Neural cell (in vitro differentiated cells): ENCODE measurements at regions not wholly inside any gene's neighbourhood (a gene's known extent, or its start where the extent isn't known, plus 50 kb on each side); places are given as distances from the start of the nearest gene placed in this dataset.

Experiments used
- H2AFZ ChIP-seq: fragments of 200-600, 300-800 bp; sonication (generic), shearing (Covaris generic); 2 replicates; pipeline ENCODE4 v1.6.0; 2014; ENCODE audit warnings: low read depth, mild to moderate bottlenecking, antibody characterized with exemption, low read length, moderate library complexity
- H3F3A ChIP-seq: fragments of 200-600 bp; shearing (Covaris generic); 2 replicates; pipeline ENCODE4 v1.6.1; 2016; ENCODE audit warnings: mild to moderate bottlenecking, moderate library complexity, mixed read lengths, antibody characterized with exemption, low read length; ENCODE audit not compliant: insufficient read depth, poor library complexity, severe bottlenecking
- H3K27ac ChIP-seq: fragments of 200-600, 300-800 bp; sonication (generic), shearing (Covaris generic); 2 replicates; pipeline ENCODE4 v1.5.1; 2014; ENCODE audit warnings: mild to moderate bottlenecking, low read length, moderate library complexity
- H3K27me3 ChIP-seq: fragments of 300-800, 200-600 bp; sonication (generic), shearing (Covaris generic); 2 replicates; pipeline ENCODE4 v1.6.0; 2014; ENCODE audit warnings: mild to moderate bottlenecking, low read depth, low read length, moderate library complexity; ENCODE audit not compliant: insufficient read depth
- H3K36me3 ChIP-seq: fragments of 300-800, 200-600 bp; sonication (generic), shearing (Covaris generic); 2 replicates; pipeline ENCODE4 v1.5.1; 2014; ENCODE audit warnings: mild to moderate bottlenecking, antibody characterized with exemption, low read length, moderate library complexity; ENCODE audit not compliant: insufficient read depth
- H3K4me2 ChIP-seq: fragments of 300-800, 200-600 bp; sonication (generic), shearing (Covaris generic); 2 replicates; pipeline ENCODE4 v1.6.0; 2014; ENCODE audit warnings: mild to moderate bottlenecking, low read length
- H3K4me3 ChIP-seq: fragments of 300-800, 200-600 bp; sonication (generic), shearing (Covaris generic); 2 replicates; pipeline ENCODE4 v1.5.1; 2014; ENCODE audit warnings: mild to moderate bottlenecking, low read length, moderate library complexity
- H3K79me2 ChIP-seq: fragments of 200-600 bp; shearing (Covaris generic); replicated peaks from 2 replicates; pipeline ENCODE4 v1.6.0; 2014; ENCODE audit warnings: mild to moderate bottlenecking, low read length, moderate library complexity; ENCODE audit not compliant: insufficient read depth
- H3K9ac ChIP-seq: fragments of 300-800, 200-600 bp; sonication (generic), shearing (Covaris generic); 2 replicates; pipeline ENCODE4 v1.6.1; 2016; ENCODE audit warnings: mild to moderate bottlenecking, low read length, mixed read lengths
- H3K9me2 ChIP-seq: fragments of 200-600 bp; shearing (Covaris generic); 2 replicates; pipeline ENCODE4 v1.6.1; 2016; ENCODE audit warnings: mild to moderate bottlenecking, low read length, mixed read lengths; ENCODE audit not compliant: insufficient read depth
- H3K9me3 ChIP-seq: fragments of 200-600, 300-800 bp; sonication (generic), shearing (Covaris generic); 2 replicates; pipeline ENCODE4 v1.6.1; 2016; ENCODE audit warnings: mild to moderate bottlenecking, mixed run types, low read length, moderate library complexity, mixed read lengths
- H4K20me1 ChIP-seq: fragments of 200-600 bp; shearing (Covaris generic); 2 replicates; pipeline ENCODE4 v1.6.1; 2016; ENCODE audit warnings: mild to moderate bottlenecking, mixed run types; ENCODE audit not compliant: insufficient read depth
- CTCF ChIP-seq: fragments of 450-650 bp; IDR thresholded peaks from 2 replicates; pipeline ENCODE4 v1.5.1; 2014; ENCODE audit warnings: antibody characterized with exemption, mild to moderate bottlenecking, moderate library complexity; ENCODE audit not compliant: poor library complexity, severe bottlenecking
- EP300 ChIP-seq: fragments of 450-650 bp; conservative IDR thresholded peaks from 2 replicates; pipeline ENCODE4 v1.6.1; 2014; ENCODE audit warnings: antibody characterized with exemption, mild to moderate bottlenecking, moderate library complexity; ENCODE audit not compliant: poor library complexity, severe bottlenecking
- EZH2 ChIP-seq: fragments of 200-600, 300-800 bp; shearing (Covaris generic), sonication (generic); IDR thresholded peaks from 2 replicates; pipeline ENCODE4 v1.6.1; 2014; ENCODE audit warnings: antibody characterized with exemption, low read length, borderline replicate concordance, mild to moderate bottlenecking; ENCODE audit not compliant: insufficient read depth, poor library complexity, severe bottlenecking
- MXI1 ChIP-seq: fragments of 450-650 bp; conservative IDR thresholded peaks from 2 replicates; pipeline ENCODE4 v1.6.1; 2014; ENCODE audit warnings: antibody characterized with exemption, mild to moderate bottlenecking; ENCODE audit not compliant: poor library complexity, severe bottlenecking
- POLR2AphosphoS5 ChIP-seq: IDR thresholded peaks from 2 replicates; pipeline ENCODE4 v1.6.1; 2012
- RAD21 ChIP-seq: fragments of 450-650 bp; conservative IDR thresholded peaks from 2 replicates; pipeline ENCODE4 v1.6.1; 2014; ENCODE audit warnings: antibody characterized with exemption, mild to moderate bottlenecking, moderate library complexity
- REST ChIP-seq: IDR thresholded peaks from 2 replicates; pipeline ENCODE4 v1.6.1; 2012; ENCODE audit warnings: borderline replicate concordance
- SMC3 ChIP-seq: fragments of 450-650 bp; conservative IDR thresholded peaks from 2 replicates; pipeline ENCODE4 v1.6.1; 2014; ENCODE audit warnings: antibody characterized with exemption, mild to moderate bottlenecking, moderate library complexity; ENCODE audit not compliant: poor library complexity
- TAF1 ChIP-seq: IDR thresholded peaks from 2 replicates; pipeline ENCODE4 v1.6.1; 2012; ENCODE audit warnings: low read depth

- H3K9ac ChIP-seq: no peak overlapping the region
- H2AFZ ChIP-seq: no peak overlapping the region
- H3K27me3 ChIP-seq: no peaks in the 10 kb centered on the region
- no peaks in the 10 kb centered on the region for H3F3A ChIP-seq
- no peaks in the 10 kb centered on the region for H4K20me1 ChIP-seq
- H3K27ac ChIP-seq: no peak overlapping the region
- H3K9me3 ChIP-seq: no peaks in the 10 kb centered on the region
- no peak overlapping the region for H3K4me2 ChIP-seq
- no peaks in the 10 kb centered on the region for H3K9me2 ChIP-seq
- no peaks in the 10 kb centered on the region for H3K79me2 ChIP-seq
- no peaks in the 10 kb centered on the region for H3K36me3 ChIP-seq
- no peak overlapping the region for H3K4me3 ChIP-seq
- no peak for TF ChIP-seq MXI1
- no peak for TF ChIP-seq EZH2
- no peak for TF ChIP-seq POLR2AphosphoS5
- TF ChIP-seq TAF1: no peak
- TF ChIP-seq EP300: no peak
- TF ChIP-seq SMC3: no peak
- no peak for TF ChIP-seq RAD21
- no peak for TF ChIP-seq REST
- TF ChIP-seq CTCF: no peak
Measured at GRCh38 chr7:46179061-46179610, 258.1 kb upstream of the IGFBP3 start.

GRCh38 chr7:46178661-46179060 is 257.6 kb upstream of the IGFBP3 start:
- Histone ChIP-seq H3K9ac (no peak overlapping the region), H3K4me2 (no peak overlapping the region), H4K20me1 (no peaks in the 10 kb centered on the region), H3K4me3 (no peak overlapping the region), H3K9me3 (no peaks in the 10 kb centered on the region), H3K79me2 (no peaks in the 10 kb centered on the region), H3K9me2 (no peaks in the 10 kb centered on the region), H3K27me3 (no peaks in the 10 kb centered on the region), H3K36me3 (no peaks in the 10 kb centered on the region), H3F3A (no peaks in the 10 kb centered on the region), H3K27ac (no peak overlapping the region), H2AFZ (no peak overlapping the region)
- no peak for TF ChIP-seq SMC3
- no peak for TF ChIP-seq CTCF
- TF ChIP-seq POLR2AphosphoS5: no peak
- no peak for TF ChIP-seq EZH2
- TF ChIP-seq TAF1: no peak
- no peak for TF ChIP-seq MXI1
- TF ChIP-seq EP300: no peak
- no peak for TF ChIP-seq RAD21
- TF ChIP-seq REST: no peak
